ENCODE measurements at regions not wholly inside any gene's neighbourhood (a gene's known extent, or its start where the extent isn't known, plus 50 kb on each side); places are given as distances from the start of the nearest gene placed in this dataset.

GRCh38 chr2:238645095-238645494, 202.8 kb upstream of the TWIST2 start:
- TF ChIP-seq CTCF (IDR thresholded peaks at IDR 0.05) (no peak), POLR2A (IDR thresholded peaks at IDR 0.05; ENCODE audit: low read depth) (no peak)

Measured in esophagus muscularis mucosa (tissue), 3 donors.